GM12878 (cell line): ENCODE measurements at regions not wholly inside any gene's neighbourhood (a gene's known extent, or its start where the extent isn't known, plus 50 kb on each side); places are given as distances from the start of the nearest gene placed in this dataset.

Experiments
- CTCF ChIP-seq, 3 experiments: IDR thresholded peaks in 2 of 3; conservative IDR thresholded peaks in 1 of 3; 2 replicates each; pipeline ENCODE4 v1.5.1; 2011; ENCODE audit warnings: low read depth in 3 of 3, low read length in 3 of 3, mild to moderate bottlenecking in 3 of 3, control low read depth in 2 of 3, moderate library complexity in 2 of 3, inconsistent platforms in 1 of 3, mixed read lengths in 1 of 3; ENCODE audit not compliant: control insufficient read depth in 2 of 3, insufficient read depth in 1 of 3; ENCODE audit errors: extremely low read depth in 1 of 3
- GABPA ChIP-seq: IDR thresholded peaks from 2 replicates; pipeline ENCODE4 v1.6.1; 2014; ENCODE audit warnings: antibody characterized with exemption, low read depth, mild to moderate bottlenecking, inconsistent platforms
- MXI1 ChIP-seq: fragments of 150-350 bp; IDR thresholded peaks from 2 replicates; pipeline ENCODE4 v1.6.1; 2011; ENCODE audit warnings: low read depth, mild to moderate bottlenecking, inconsistent platforms, low read length, improper control_type of control experiment
- POLR2A ChIP-seq: IDR thresholded peaks from 2 replicates; pipeline ENCODE4 v1.6.1; 2011; ENCODE audit warnings: low read depth, mild to moderate bottlenecking, low read length
- RB1 ChIP-seq: fragments of 450-650 bp; formaldehyde crosslinking; IDR thresholded peaks from 2 replicates; pipeline ENCODE4 v1.6.1; 2017; ENCODE audit warnings: mild to moderate bottlenecking, borderline replicate concordance
- RFX5 ChIP-seq: IDR thresholded peaks from 2 replicates; pipeline ENCODE4 v1.6.1; 2011; ENCODE audit warnings: low read depth, low read length, improper control_type of control experiment
- SIN3A ChIP-seq: IDR thresholded peaks from 2 replicates; pipeline ENCODE4 v1.6.1; 2012; ENCODE audit warnings: low read depth, low read length, improper control_type of control experiment
- SP1 ChIP-seq: IDR thresholded peaks from one replicate; pipeline ENCODE4 v1.6.1; 2011; ENCODE audit warnings: low read depth, low read length
- ZNF217 ChIP-seq: fragments of 450-650 bp; IDR thresholded peaks from 2 replicates; pipeline ENCODE4 v1.6.1; 2017; ENCODE audit warnings: antibody characterized with exemption, mild to moderate bottlenecking

DNA sequence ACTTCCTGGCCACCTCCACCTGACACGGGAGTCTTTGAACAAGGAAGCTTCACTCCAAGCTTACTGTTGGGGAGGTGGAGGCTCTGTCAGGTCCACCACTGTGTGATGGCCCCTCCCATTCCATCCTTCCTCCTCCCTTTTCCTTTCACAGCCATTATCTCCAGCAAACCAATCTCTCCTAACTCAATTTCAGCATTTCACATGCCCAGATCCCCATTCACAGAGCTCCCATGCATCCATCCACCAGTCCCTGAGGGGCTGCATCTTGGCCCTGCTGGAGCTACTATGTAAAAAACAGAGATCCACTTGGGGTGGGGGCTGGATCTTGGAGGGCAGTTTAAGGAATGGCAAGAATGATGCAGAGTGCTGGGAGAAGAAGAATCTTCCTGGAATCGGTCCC, 129.0 kb upstream of the COPS8 start:
- TF ChIP-seq GABPA (no peak), RFX5 (no peak), CTCF (IDR thresholded peaks at IDR 0.05 in 2 of 3, conservative IDR thresholded peaks at IDR 0.05 in 1 of 3; ENCODE audit: control insufficient read depth in 2 of 3, extremely low read depth in 1 of 3, insufficient read depth in 1 of 3, low read depth in 3 of 3, low read length in 3 of 3) (no peak), ZNF217 (no peak), SP1 (no peak), POLR2A (no peak), SIN3A (no peak), MXI1 (no peak), RB1 (no peak)
